ENCODE measurements at regions not wholly inside any gene's neighbourhood (a gene's known extent, or its start where the extent isn't known, plus 50 kb on each side); places are given as distances from the start of the nearest gene placed in this dataset.
A peak's percentile ranks its signal among the peaks of the same experiment; 100 is the strongest.

DNA sequence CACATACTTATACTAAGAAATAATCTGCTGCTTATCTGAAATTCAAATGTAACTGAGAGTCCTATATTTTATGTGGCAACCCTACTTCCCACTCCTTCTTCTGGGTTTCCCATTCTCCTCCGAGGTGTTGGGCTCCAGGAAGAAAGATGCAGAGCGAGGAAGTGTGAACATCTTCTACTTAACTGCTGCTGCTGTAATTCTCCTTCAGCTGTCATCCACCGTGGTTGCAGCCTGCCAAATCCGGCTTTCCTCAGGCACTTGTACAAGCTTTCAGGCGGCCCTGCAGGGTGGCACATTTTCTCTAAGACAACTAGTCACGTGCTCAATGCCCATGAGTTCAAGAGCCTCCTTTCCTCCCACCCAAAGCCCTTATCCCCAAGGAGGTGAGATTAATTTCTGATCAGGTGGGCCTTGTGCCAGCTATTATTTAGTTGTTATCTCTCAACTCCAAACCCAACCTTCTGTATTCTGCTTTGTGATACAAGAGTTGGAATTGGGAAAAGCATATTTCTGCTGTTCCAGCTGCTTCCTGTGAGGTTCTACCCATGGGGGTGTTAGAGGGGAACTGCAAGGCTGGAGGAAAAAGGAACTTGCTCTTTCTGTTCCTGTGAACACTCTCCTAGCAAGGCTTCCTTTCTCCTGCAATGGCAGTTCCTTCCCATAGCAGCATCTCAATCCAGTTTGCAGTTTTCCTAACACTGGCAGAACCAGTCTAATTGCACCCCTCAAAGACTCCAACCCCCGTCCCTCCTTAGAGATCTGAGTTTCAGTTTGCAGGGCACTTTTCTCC, 67.6 kb upstream of the RBBP6 start:
- no peak for DNase-seq (ENCODE audit: extremely low read depth in 1 of 4, low spot score in 3 of 4)
- H3K4me1 ChIP-seq (replicated peaks in 1 of 2; ENCODE audit: control insufficient read depth in 2 of 2, insufficient read depth in 2 of 2, low read length in 2 of 2), result no peaks in the 10 kb centered on the region; a peak in 1 of 5 replicates
- no peak overlapping the region for H2AFZ ChIP-seq (ENCODE audit: low read depth, low read length)
- no peaks in the 10 kb centered on the region for H3K79me2 ChIP-seq (ENCODE audit: control insufficient read depth, insufficient read depth, low read length)
- 0 out of 2 replicates have a peak, but pooled peaks cover 2% of the 10 kb centered on the region for H3K9me3 ChIP-seq (replicated peaks; ENCODE audit: control insufficient read depth, insufficient read depth, low read depth, low read length)
- POLR2A ChIA-PET, result interaction anchor here (1.4 kb wide), 2 partner anchors 10 to 17 kb away, joined by 3 to 4 read pairs; no protein-coding TSS in a partner anchor
- intact Hi-C loops (cut with micrococcal nuclease), result no loop called here
- H3K4me3 ChIP-seq, result no peak overlapping the region
- no TSS peak for BruUV-seq (replicated peaks)
- H3K27ac ChIP-seq (ENCODE audit: extremely low read depth, low read depth, low read length), result no peak overlapping the region
- no peaks in the 10 kb centered on the region for H4K20me1 ChIP-seq (replicated peaks; ENCODE audit: control insufficient read depth, insufficient read depth, low read length)
- in situ Hi-C loops (cut with MboI), result no loop called here
- no peaks in the 10 kb centered on the region for H3K9me1 ChIP-seq (ENCODE audit: control insufficient read depth, insufficient read depth, low read length)
- H3K27me3 ChIP-seq (ENCODE audit: control insufficient read depth in 2 of 2, insufficient read depth in 2 of 2, low read length in 2 of 2), result peaks cover 0 to 7% of the 10 kb centered on the region in 2 experiments; a peak in 2 of 5 replicates
- WGBS (ENCODE audit: insufficient coverage, low coverage, missing lambda C conversion rate), result 2% methylated on average over 7 of the region's 7 CpGs
- FAIRE-seq, result no peak
- no peaks in the 10 kb centered on the region for H3K36me3 ChIP-seq (ENCODE audit: control insufficient read depth, insufficient read depth, low read length)
- no peak overlapping the region for H3K9ac ChIP-seq (ENCODE audit: insufficient read depth in 1 of 2, low read depth in 2 of 2, low read length in 2 of 2)
- CTCF ChIA-PET (ENCODE audit: low intra/inter-chr PET ratio), result no interaction called here
- TF ChIP-seq, protein P1, sequence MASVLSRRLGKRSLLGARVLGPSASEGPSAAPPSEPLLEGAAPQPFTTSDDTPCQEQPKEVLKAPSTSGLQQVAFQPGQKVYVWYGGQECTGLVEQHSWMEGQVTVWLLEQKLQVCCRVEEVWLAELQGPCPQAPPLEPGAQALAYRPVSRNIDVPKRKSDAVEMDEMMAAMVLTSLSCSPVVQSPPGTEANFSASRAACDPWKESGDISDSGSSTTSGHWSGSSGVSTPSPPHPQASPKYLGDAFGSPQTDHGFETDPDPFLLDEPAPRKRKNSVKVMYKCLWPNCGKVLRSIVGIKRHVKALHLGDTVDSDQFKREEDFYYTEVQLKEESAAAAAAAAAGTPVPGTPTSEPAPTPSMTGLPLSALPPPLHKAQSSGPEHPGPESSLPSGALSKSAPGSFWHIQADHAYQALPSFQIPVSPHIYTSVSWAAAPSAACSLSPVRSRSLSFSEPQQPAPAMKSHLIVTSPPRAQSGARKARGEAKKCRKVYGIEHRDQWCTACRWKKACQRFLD (CRISPR knock-in tag; IDR thresholded peaks at IDR 0.05), result no peak
- TF ChIP-seq, protein P2, sequence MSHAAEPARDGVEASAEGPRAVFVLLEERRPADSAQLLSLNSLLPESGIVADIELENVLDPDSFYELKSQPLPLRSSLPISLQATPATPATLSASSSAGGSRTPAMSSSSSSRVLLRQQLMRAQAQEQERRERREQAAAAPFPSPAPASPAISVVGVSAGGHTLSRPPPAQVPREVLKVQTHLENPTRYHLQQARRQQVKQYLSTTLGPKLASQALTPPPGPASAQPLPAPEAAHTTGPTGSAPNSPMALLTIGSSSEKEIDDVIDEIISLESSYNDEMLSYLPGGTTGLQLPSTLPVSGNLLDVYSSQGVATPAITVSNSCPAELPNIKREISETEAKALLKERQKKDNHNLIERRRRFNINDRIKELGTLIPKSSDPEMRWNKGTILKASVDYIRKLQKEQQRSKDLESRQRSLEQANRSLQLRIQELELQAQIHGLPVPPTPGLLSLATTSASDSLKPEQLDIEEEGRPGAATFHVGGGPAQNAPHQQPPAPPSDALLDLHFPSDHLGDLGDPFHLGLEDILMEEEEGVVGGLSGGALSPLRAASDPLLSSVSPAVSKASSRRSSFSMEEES (CRISPR knock-in tag; IDR thresholded peaks at IDR 0.05), result peak; percentile 30; the same call in 1 of the 2 replicates
- no peak for TF ChIP-seq HCFC1 (IDR thresholded peaks at IDR 0.05; ENCODE audit: low read depth, low read length)
- no peak overlapping the region for H3K4me2 ChIP-seq (ENCODE audit: insufficient read depth, low read length)
- no peak for ATAC-seq
